HG03108 (cell line): ENCODE measurements at regions not wholly inside any gene's neighbourhood (a gene's known extent, or its start where the extent isn't known, plus 50 kb on each side); places are given as distances from the start of the nearest gene placed in this dataset.
"Not testable (repeated sequence)": the region's sequence is repeated elsewhere in the genome, so short reads cannot be mapped to it uniquely, and the experiment has no call there.

ENCODE experiments used
- ATAC-seq: cut with Tn5 transposase; IDR thresholded peaks from one replicate; pipeline ENCODE4 v1.9.1; 2021; ENCODE audit warnings: moderate library complexity; ENCODE audit not compliant: unreplicated experiment

GRCh38 chr7:76852362-76852761 is 179.8 kb downstream of the SPDYE17 start:
- ATAC-seq: not testable (repeated sequence)

- not testable (repeated sequence) for ATAC-seq
These were observed 180.5 kb downstream of the SPDYE17 start for GRCh38 chr7:76851617-76852016.

- ATAC-seq: not testable (repeated sequence)
These were observed 182.1 kb downstream of the SPDYE17 start for GRCh38 chr7:76849887-76850563.

- not testable (repeated sequence) for ATAC-seq
These were observed 192.3 kb downstream of the SPDYE17 start for GRCh38 chr7:76839879-76840278.

GRCh38 chr7:76839214-76839613 is 192.9 kb downstream of the SPDYE17 start:
- not testable (repeated sequence) for ATAC-seq

- ATAC-seq: not testable (repeated sequence)
These were observed 193.8 kb downstream of the SPDYE17 start for GRCh38 chr7:76838357-76838756.

- not testable (repeated sequence) for ATAC-seq
These were observed 202.2 kb upstream of the POMZP3 start for GRCh38 chr7:76829233-76829632.

- not testable (repeated sequence) for ATAC-seq
These were observed 199.1 kb upstream of the POMZP3 start for GRCh38 chr7:76826181-76826580.

- ATAC-seq: not testable (repeated sequence)
These were observed 182.8 kb upstream of the POMZP3 start for GRCh38 chr7:76809856-76810255.

GRCh38 chr7:76807588-76808100 is 180.6 kb upstream of the POMZP3 start:
- ATAC-seq: not testable (repeated sequence)

GRCh38 chr7:76806460-76806859 is 179.4 kb upstream of the POMZP3 start:
- not testable (repeated sequence) for ATAC-seq

- not testable (repeated sequence) for ATAC-seq
These were observed 178.9 kb upstream of the POMZP3 start for GRCh38 chr7:76806010-76806409.

- not testable (repeated sequence) for ATAC-seq
These were observed 178.2 kb upstream of the POMZP3 start for GRCh38 chr7:76805262-76805661.

- ATAC-seq: not testable (repeated sequence)
These were observed 170.6 kb upstream of the POMZP3 start for GRCh38 chr7:76797639-76798038.

- ATAC-seq: not testable (repeated sequence)
These were observed 153.6 kb upstream of the POMZP3 start for GRCh38 chr7:76780693-76781092.

- not testable (repeated sequence) for ATAC-seq
These were observed 147.2 kb upstream of the POMZP3 start for GRCh38 chr7:76774279-76774678.

- ATAC-seq: not testable (repeated sequence)
These were observed 144.9 kb upstream of the POMZP3 start for GRCh38 chr7:76771980-76772379.

GRCh38 chr7:76763977-76764376 is 136.9 kb upstream of the POMZP3 start:
- ATAC-seq: not testable (repeated sequence)

GRCh38 chr7:76760546-76761220 is 133.6 kb upstream of the POMZP3 start:
- not testable (repeated sequence) for ATAC-seq

GRCh38 chr7:76739538-76739937 is 112.5 kb upstream of the POMZP3 start:
- not testable (repeated sequence) for ATAC-seq

- not testable (repeated sequence) for ATAC-seq
These were observed 109.6 kb upstream of the POMZP3 start for GRCh38 chr7:76736724-76737123.

GRCh38 chr7:76736091-76736490 is 109.0 kb upstream of the POMZP3 start:
- ATAC-seq: not testable (repeated sequence)
